ENCODE measurements at regions not wholly inside any gene's neighbourhood (a gene's known extent, or its start where the extent isn't known, plus 50 kb on each side); places are given as distances from the start of the nearest gene placed in this dataset.

GRCh38 chr1:73161418-73161817, 879.1 kb upstream of the NEGR1 start:
- TF ChIP-seq GATA2 (IDR thresholded peaks at IDR 0.05; ENCODE audit: low read depth, low read length) = no peak
- TF ChIP-seq GATA3 (IDR thresholded peaks at IDR 0.05; ENCODE audit: low read depth, low read length) = no peak

Data from SH-SY5Y (cell line).